CD4-positive, alpha-beta T cell treated with Interleukin-17A for 4 hours (primary cell): ENCODE measurements at regions not wholly inside any gene's neighbourhood (a gene's known extent, or its start where the extent isn't known, plus 50 kb on each side); places are given as distances from the start of the nearest gene placed in this dataset.

Source experiments
- DNase-seq: peaks from one replicate; pipeline ENCODE4 v3.0.0-alpha.2; 2020; ENCODE audit warnings: mixed read lengths

- DNase-seq: no peak
These were observed 96.2 kb downstream of the RASSF10 start for GRCh38 chr11:13105237-13105844.

- no peak for DNase-seq
These were observed 98.5 kb downstream of the RASSF10 start for GRCh38 chr11:13107544-13108044.

- no peak for DNase-seq
These were observed 99.3 kb downstream of the RASSF10 start for GRCh38 chr11:13108416-13108815.

GRCh38 chr11:13109616-13110015, 100.5 kb downstream of the RASSF10 start:
- DNase-seq: no peak

- no peak for DNase-seq
These were observed 101.0 kb downstream of the RASSF10 start for GRCh38 chr11:13110145-13110544.

GRCh38 chr11:13110929-13111812, 102.1 kb downstream of the RASSF10 start:
- DNase-seq: no peak

GRCh38 chr11:13111813-13112130, 102.7 kb downstream of the RASSF10 start:
- DNase-seq: no peak

- no peak for DNase-seq
These were observed 105.7 kb downstream of the RASSF10 start for GRCh38 chr11:13114566-13115379.

GRCh38 chr11:13115380-13115675, 106.2 kb downstream of the RASSF10 start:
- DNase-seq: no peak

GRCh38 chr11:13116491-13116890, 107.4 kb downstream of the RASSF10 start:
- DNase-seq: no peak

- DNase-seq: no peak
These were observed 108.2 kb downstream of the RASSF10 start for GRCh38 chr11:13117344-13117743.

GRCh38 chr11:13118194-13118593, 109.1 kb downstream of the RASSF10 start:
- no peak for DNase-seq

- DNase-seq: no peak
These were observed 109.5 kb downstream of the RASSF10 start for GRCh38 chr11:13118650-13119049.

GRCh38 chr11:13119361-13119760, 110.2 kb downstream of the RASSF10 start:
- DNase-seq: no peak

- DNase-seq: no peak
These were observed 110.9 kb downstream of the RASSF10 start for GRCh38 chr11:13119941-13120520.

GRCh38 chr11:13120691-13121090, 111.6 kb downstream of the RASSF10 start:
- no peak for DNase-seq

- no peak for DNase-seq
These were observed 117.3 kb downstream of the RASSF10 start for GRCh38 chr11:13126430-13126829.

GRCh38 chr11:13127161-13127560, 118.0 kb downstream of the RASSF10 start:
- DNase-seq: no peak

GRCh38 chr11:13128354-13128753, 119.2 kb downstream of the RASSF10 start:
- DNase-seq: no peak

- no peak for DNase-seq
These were observed 125.0 kb downstream of the RASSF10 start for GRCh38 chr11:13134066-13134465.

GRCh38 chr11:13134886-13135285, 125.8 kb downstream of the RASSF10 start:
- no peak for DNase-seq

- no peak for DNase-seq
These were observed 126.5 kb downstream of the RASSF10 start for GRCh38 chr11:13135385-13136271.
